ENCODE measurements at regions not wholly inside any gene's neighbourhood (a gene's known extent, or its start where the extent isn't known, plus 50 kb on each side); places are given as distances from the start of the nearest gene placed in this dataset.

DNA sequence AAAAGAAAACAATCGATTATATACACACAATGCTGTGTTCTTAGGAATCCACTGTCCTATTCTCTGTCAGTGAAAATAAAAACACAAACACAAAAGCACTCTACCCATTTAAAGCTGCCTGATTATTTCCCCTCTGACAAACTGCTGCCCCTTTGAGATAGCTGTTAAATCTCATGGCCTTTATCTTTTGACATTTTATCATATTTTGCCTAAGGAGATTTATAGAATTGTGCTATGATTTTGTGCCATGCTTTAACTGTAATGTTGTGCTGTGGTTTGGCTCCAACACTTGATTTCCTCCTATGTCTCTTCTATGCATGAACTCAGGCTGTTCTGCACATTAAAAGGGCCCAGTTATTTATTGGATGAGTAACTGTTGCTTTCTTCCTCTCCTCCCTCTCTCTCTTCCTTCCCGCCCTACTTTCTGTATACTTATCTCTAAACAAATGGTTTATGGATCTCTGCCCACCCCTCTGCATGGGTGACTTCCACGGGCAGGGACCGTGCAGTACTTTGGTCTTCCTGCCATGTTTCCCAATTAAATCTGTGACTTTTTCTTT is 1096.6 kb downstream of the TSN start:
- DNase-seq = no peak
- Histone ChIP-seq H3K27ac (no peak overlapping the region), H3K4me1 (no peaks in the 10 kb centered on the region), H3K9me3 (no peaks in the 10 kb centered on the region), H3K4me3 (no peak overlapping the region), H3K36me3 (no peaks in the 10 kb centered on the region), H3K27me3 (no peaks in the 10 kb centered on the region)
- intact Hi-C loops (cut with DNase I; ENCODE audit: low total_unique reads) = no loop called here
- TF ChIP-seq, protein P1, sequence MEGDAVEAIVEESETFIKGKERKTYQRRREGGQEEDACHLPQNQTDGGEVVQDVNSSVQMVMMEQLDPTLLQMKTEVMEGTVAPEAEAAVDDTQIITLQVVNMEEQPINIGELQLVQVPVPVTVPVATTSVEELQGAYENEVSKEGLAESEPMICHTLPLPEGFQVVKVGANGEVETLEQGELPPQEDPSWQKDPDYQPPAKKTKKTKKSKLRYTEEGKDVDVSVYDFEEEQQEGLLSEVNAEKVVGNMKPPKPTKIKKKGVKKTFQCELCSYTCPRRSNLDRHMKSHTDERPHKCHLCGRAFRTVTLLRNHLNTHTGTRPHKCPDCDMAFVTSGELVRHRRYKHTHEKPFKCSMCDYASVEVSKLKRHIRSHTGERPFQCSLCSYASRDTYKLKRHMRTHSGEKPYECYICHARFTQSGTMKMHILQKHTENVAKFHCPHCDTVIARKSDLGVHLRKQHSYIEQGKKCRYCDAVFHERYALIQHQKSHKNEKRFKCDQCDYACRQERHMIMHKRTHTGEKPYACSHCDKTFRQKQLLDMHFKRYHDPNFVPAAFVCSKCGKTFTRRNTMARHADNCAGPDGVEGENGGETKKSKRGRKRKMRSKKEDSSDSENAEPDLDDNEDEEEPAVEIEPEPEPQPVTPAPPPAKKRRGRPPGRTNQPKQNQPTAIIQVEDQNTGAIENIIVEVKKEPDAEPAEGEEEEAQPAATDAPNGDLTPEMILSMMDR (IDR thresholded peaks at IDR 0.05) = no peak

DNA sequence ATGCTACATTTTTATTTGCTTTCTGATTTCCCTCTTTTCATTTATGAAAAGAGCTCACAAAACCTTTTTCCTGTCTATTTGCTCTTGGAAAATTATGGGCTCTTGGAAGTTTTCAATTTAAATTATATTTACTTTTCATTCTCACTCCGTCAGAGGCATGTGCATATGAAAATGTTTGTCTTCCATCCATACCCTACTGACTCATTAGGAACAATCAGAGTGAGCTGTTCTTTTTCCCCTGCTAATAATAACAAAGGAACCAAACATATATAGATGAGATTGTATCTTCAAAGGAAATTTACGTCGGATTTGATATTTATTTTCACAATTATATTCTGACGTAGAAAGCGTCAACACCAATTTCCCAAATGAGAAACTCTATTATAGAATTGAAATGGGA is 1101.2 kb downstream of the TSN start:
- Histone ChIP-seq H3K27ac (no peak overlapping the region), H3K4me3 (no peak overlapping the region), H3K27me3 (no peaks in the 10 kb centered on the region), H3K4me1 (no peaks in the 10 kb centered on the region), H3K36me3 (no peaks in the 10 kb centered on the region), H3K9me3 (no peaks in the 10 kb centered on the region)
- intact Hi-C loops (cut with DNase I; ENCODE audit: low total_unique reads) = no loop called here
- no peak for DNase-seq
- TF ChIP-seq, protein P1 (IDR thresholded peaks at IDR 0.05) = no peak

DNA sequence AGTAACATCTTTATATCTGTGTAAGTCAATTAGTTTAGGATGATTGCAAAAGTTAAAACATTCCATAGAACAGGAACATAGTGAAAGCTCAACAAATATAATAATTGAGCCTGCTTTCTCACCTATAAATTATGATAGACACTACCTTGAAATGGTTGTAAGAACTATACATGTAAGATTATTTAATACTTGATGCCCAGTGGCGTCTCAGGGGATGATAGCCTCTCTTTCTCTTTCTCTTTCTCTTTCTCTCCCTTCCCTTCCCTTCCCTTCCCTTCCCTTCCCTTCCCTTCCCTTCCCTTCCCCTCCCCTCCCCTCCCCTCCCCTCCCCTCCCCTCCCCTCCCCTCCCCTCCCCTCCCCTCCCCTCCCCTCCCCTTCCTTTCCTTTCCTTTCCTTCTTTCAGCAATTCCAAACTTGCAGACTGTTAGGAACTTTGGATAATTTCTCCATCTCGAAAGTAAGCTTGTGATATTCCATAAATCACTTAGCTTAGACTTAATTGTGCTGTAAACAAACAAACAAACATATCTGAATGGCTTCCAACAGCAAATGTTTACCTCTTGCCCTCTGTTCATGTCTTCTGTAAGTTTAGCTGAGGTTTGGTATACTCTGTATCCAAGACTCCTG is 1102.7 kb downstream of the TSN start:
- intact Hi-C loops (cut with DNase I; ENCODE audit: low total_unique reads) = no loop called here
- no peak for DNase-seq
- no peaks in the 10 kb centered on the region for H3K4me1 ChIP-seq
- no peak overlapping the region for H3K4me3 ChIP-seq
- H3K36me3 ChIP-seq = no peaks in the 10 kb centered on the region
- TF ChIP-seq, protein P1 (IDR thresholded peaks at IDR 0.05) = no peak
- no peak overlapping the region for H3K27ac ChIP-seq
- no peaks in the 10 kb centered on the region for H3K9me3 ChIP-seq
- H3K27me3 ChIP-seq = no peaks in the 10 kb centered on the region

DNA sequence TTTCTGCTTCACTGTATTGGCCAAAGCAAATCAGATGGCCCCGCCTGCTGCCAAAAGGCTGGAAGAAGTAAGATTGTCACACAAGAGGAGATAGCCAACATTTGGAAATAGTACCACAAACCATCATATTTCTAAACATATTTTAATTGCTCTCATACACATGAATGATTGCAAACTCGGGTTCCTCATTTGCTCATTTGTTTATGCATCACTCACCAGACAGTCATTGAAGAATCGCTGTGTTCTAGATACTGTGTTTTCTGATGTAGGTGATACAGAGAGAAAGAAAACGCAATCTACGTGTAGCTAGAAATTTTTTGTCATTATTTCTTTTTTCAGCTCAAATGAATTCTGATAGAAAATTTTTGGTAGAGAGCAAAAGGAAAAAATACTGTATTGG is 1103.4 kb downstream of the TSN start:
- H3K4me1 ChIP-seq = no peaks in the 10 kb centered on the region
- H3K27me3 ChIP-seq = no peaks in the 10 kb centered on the region
- H3K9me3 ChIP-seq = no peaks in the 10 kb centered on the region
- no peaks in the 10 kb centered on the region for H3K36me3 ChIP-seq
- DNase-seq = no peak
- H3K4me3 ChIP-seq = no peak overlapping the region
- H3K27ac ChIP-seq = no peak overlapping the region
- intact Hi-C loops (cut with DNase I; ENCODE audit: low total_unique reads) = no loop called here
- TF ChIP-seq, protein P1 (IDR thresholded peaks at IDR 0.05) = no peak

DNA sequence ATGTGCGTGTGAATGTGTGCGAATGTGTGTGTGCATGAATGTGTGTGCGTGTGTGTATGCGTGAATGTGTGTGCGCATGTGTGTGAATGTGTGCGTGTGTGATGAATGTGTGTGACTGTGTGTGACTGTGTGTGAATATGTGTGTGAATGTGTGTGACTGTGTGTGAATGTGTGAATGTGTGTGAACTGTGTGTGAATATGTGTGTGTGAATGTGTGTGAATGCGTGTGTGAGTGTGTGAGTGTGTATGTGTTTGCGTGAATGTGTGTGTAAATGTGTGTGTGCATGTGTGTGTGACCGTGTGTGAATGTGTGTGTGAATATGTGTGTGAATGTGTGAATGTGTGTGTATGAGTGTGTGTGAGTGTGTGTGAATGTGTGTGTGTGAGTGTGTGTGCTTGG is 1103.8 kb downstream of the TSN start:
- TF ChIP-seq, protein P1 (IDR thresholded peaks at IDR 0.05) = no peak
- Histone ChIP-seq H3K27me3 (no peaks in the 10 kb centered on the region), H3K36me3 (no peaks in the 10 kb centered on the region), H3K4me3 (no peak overlapping the region), H3K27ac (no peak overlapping the region), H3K9me3 (no peaks in the 10 kb centered on the region), H3K4me1 (no peaks in the 10 kb centered on the region)
- intact Hi-C loops (cut with DNase I; ENCODE audit: low total_unique reads) = no loop called here
- DNase-seq = no peak
